Activated B cell treated with CpG ODN at 0.5 μM for 24 hours (primary cell): ENCODE measurements at regions not wholly inside any gene's neighbourhood (a gene's known extent, or its start where the extent isn't known, plus 50 kb on each side); places are given as distances from the start of the nearest gene placed in this dataset.
"Not testable (repeated sequence)": the region's sequence is repeated elsewhere in the genome, so short reads cannot be mapped to it uniquely, and the experiment has no call there.

Experiments
- ATAC-seq: fragments of 200-7000 bp; cut with Tn5 transposase; one replicate; pipeline ENCODE4 v1.10.0; 2021; ENCODE audit warnings: low read depth, mild to moderate bottlenecking, moderate library complexity
- CTCF ChIA-PET: fragments of 350-600 bp; sonication (Branson Sonifier 250); formaldehyde crosslinking; loops from one replicate; lab custom pipeline; 2021; ENCODE audit warnings: antibody characterized with exemption; lab: Charles Lee
- POLR2A ChIA-PET: fragments of 350-600 bp; sonication (Branson Sonifier 250); formaldehyde crosslinking; loops from one replicate; lab custom pipeline; 2021; ENCODE audit warnings: antibody characterized with exemption; lab: Charles Lee
- DNase-seq: peaks from one replicate; pipeline ENCODE4 v3.0.0; 2022
- H3K27ac Mint-ChIP-seq: one replicate; pipeline ENCODE4 v1.8.0; 2020; ENCODE audit warnings: mixed read lengths
- H3K27me3 Mint-ChIP-seq: one replicate; pipeline ENCODE4 v1.8.0; 2021; ENCODE audit warnings: mixed read lengths
- H3K36me3 Mint-ChIP-seq: one replicate; pipeline ENCODE4 v1.8.0; 2021; ENCODE audit warnings: low read depth, mixed read lengths
- H3K4me1 Mint-ChIP-seq: one replicate; pipeline ENCODE4 v1.8.0; 2021; ENCODE audit warnings: mixed read lengths
- H3K4me3 Mint-ChIP-seq: one replicate; pipeline ENCODE4 v1.8.0; 2020; ENCODE audit warnings: mild to moderate bottlenecking, mixed read lengths
- H3K9me3 Mint-ChIP-seq: one replicate; pipeline ENCODE4 v1.8.0; 2020; ENCODE audit warnings: mixed read lengths
- CTCF ChIP-seq: fragments of 200-600 bp; IDR thresholded peaks from one replicate; pipeline ENCODE4 v1.8.0; 2022; ENCODE audit warnings: antibody characterized with exemption, mild to moderate bottlenecking
- intact Hi-C: fragments of 100-400 bp; cut with micrococcal nuclease; formaldehyde crosslinking; loops from one replicate; pipeline ENCODE4 v1.15.1; 2024

DNA sequence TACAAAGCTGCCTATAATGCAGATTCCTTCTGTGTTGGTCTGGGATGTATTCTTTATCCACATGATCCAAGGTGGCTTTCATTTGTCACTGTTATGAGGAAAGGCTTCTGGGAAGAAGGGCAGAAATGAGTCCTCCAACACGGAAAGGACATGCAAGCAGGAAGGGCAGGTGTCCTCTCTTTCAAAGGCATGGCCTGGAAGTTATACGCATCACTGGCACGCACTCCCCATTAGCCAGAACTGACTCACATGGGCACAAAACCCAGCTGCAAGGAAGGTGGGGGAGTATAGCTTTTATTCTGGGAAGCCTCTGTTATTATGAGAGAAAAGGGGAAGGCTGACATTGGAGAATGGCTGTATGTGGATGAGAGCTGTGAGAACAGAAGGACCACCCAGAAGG is 141.3 kb upstream of the ZNF618 start:
- Mint-ChIP-seq H3K36me3 (no peaks in the 10 kb centered on the region), H3K4me3 (no peak overlapping the region), H3K27me3 (peaks cover 23% of the 10 kb centered on the region), H3K9me3 (peaks cover 11% of the 10 kb centered on the region), H3K27ac (no peak overlapping the region), H3K4me1 (no peaks in the 10 kb centered on the region)
- ChIA-PET POLR2A (no interaction called here), CTCF (no interaction called here)
- DNase-seq = no peak
- TF ChIP-seq CTCF = no peak
- no peak for ATAC-seq
- intact Hi-C loops = no loop called here

DNA sequence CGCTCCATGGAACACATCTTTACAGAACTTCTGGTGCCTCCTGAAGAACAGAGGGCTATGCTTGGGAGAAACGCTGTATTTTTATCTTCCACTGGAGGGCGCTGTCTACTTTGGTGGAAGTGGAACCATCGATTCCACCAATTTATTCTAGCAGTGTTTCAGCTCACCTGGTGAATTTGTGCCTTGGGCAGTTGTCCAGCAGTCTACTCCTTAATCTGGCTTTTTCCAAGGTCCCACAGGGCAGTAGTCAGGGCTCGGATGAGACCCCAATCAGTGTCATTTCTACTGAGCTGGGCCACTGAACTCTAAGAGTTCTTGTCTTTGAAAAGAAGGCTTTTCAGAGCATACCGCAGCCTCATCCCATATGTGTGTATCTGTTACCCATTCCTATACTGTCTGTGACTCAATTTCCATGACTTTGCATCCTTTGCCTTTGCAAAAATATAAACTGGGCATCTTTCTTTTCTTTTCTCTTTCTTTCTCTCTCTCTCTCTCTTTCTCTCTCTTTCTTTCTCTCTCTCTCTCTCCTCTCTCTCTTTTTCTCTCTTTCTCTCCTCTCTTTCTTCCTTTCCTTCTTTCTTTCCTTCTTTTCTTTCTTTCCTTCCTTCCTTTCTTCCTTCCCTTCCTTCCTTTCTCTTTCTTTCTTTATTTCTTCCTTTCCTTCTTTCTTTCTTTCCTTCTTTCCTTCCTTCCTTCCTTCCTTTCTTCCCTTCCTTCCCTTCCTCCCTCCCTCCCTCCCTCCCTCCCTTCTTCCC is 138.4 kb upstream of the ZNF618 start:
- H3K4me3 Mint-ChIP-seq = no peak overlapping the region
- peaks cover 5% of the 10 kb centered on the region for H3K9me3 Mint-ChIP-seq
- no peaks in the 10 kb centered on the region for H3K36me3 Mint-ChIP-seq
- no peak for TF ChIP-seq CTCF
- ATAC-seq (no peak), DNase-seq (no peak)
- no peak overlapping the region for H3K27ac Mint-ChIP-seq
- H3K27me3 Mint-ChIP-seq = peaks cover 23% of the 10 kb centered on the region
- H3K4me1 Mint-ChIP-seq = no peaks in the 10 kb centered on the region
- intact Hi-C loops = no loop called here
- CTCF ChIA-PET = interaction anchor here (0.8 kb wide), 1 partner anchor 41 kb away, joined by 3 read pairs; no protein-coding TSS in a partner anchor
- POLR2A ChIA-PET = no interaction called here

DNA sequence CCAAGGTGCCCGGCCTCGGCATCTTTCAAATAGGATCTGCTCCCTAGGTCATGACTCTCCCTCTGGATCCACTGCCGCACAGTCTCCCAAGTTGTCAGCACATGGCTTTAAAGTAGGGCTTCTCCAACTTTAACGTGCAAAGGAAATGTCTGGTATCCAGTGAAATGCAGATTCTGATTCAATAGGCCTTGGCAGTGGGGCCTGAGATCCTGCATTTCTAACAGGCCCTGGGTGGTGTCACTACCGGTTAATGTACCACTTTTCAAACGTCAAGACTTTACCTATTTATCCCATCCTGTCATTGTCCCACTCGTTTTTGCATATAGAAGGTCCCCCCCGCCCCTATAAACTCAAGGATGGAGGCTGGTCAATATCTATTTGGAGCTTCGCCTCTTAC is 137.6 kb upstream of the ZNF618 start:
- ChIA-PET POLR2A (no interaction called here), CTCF (no interaction called here)
- Mint-ChIP-seq H3K36me3 (no peaks in the 10 kb centered on the region), H3K27me3 (peaks cover 17% of the 10 kb centered on the region), H3K9me3 (peaks cover 5% of the 10 kb centered on the region), H3K4me3 (no peak overlapping the region), H3K4me1 (no peaks in the 10 kb centered on the region), H3K27ac (no peak overlapping the region)
- ATAC-seq (no peak), DNase-seq (no peak)
- intact Hi-C loops = no loop called here
- no peak for TF ChIP-seq CTCF

- ChIA-PET POLR2A (no interaction called here), CTCF (no interaction called here)
- DNase-seq (no peak), ATAC-seq (peak; percentile 69)
- Mint-ChIP-seq H3K36me3 (no peaks in the 10 kb centered on the region), H3K4me1 (no peaks in the 10 kb centered on the region), H3K27ac (no peak overlapping the region), H3K4me3 (no peak overlapping the region), H3K27me3 (peaks cover 13% of the 10 kb centered on the region), H3K9me3 (peaks cover 5% of the 10 kb centered on the region)
- intact Hi-C loops = no loop called here
- TF ChIP-seq CTCF = no peak
Measured at GRCh38 chr9:113738893-113739604, 137.1 kb upstream of the ZNF618 start.

DNA sequence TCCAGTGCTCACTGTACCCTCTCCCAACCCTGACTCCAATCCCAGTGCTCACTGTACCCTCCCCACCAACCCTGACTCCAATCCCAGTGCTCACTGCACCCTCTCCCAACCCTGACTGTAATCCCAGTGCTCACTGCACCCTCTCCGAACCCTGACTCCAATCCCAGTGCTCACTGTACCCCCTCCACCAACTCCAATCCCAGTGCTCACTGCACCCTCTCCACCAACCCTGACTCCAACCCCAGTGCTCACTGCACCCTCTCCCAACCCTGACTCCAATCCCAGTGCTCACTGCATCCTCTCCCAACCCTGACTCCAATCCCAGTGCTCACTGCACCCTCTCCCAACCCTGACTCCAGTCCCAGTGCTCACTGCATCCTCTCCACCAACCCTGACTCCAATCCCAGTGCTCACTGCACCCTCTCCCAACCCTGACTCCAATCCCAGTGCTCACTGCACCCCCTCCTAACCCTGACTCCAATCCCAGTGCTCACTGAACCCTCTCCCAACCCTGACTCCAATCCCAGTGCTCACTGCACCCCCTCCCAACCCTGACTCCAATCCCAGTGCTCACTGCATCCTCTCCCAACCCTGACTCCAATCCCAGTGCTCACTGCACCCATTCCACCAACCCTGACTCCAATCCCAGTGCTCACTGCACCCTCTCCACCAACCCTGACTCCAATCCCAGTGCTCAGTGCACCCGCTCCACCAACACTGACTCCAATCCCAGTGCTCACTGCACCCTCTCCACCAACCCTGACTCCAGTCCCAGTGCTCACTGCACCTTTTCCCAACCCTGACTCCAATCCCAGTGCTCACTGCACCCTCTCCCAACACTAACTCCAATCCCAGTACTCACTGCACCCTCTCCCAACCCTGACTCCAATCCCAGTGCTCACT is 136.3 kb upstream of the ZNF618 start:
- intact Hi-C loops, DNase-seq, H3K4me1 Mint-ChIP-seq, ATAC-seq, POLR2A ChIA-PET, H3K36me3 Mint-ChIP-seq, CTCF ChIA-PET, H3K4me3 Mint-ChIP-seq, H3K9me3 Mint-ChIP-seq, H3K27ac Mint-ChIP-seq: not testable (repeated sequence)
- H3K27me3 Mint-ChIP-seq = peaks cover 11% of the 10 kb centered on the region

DNA sequence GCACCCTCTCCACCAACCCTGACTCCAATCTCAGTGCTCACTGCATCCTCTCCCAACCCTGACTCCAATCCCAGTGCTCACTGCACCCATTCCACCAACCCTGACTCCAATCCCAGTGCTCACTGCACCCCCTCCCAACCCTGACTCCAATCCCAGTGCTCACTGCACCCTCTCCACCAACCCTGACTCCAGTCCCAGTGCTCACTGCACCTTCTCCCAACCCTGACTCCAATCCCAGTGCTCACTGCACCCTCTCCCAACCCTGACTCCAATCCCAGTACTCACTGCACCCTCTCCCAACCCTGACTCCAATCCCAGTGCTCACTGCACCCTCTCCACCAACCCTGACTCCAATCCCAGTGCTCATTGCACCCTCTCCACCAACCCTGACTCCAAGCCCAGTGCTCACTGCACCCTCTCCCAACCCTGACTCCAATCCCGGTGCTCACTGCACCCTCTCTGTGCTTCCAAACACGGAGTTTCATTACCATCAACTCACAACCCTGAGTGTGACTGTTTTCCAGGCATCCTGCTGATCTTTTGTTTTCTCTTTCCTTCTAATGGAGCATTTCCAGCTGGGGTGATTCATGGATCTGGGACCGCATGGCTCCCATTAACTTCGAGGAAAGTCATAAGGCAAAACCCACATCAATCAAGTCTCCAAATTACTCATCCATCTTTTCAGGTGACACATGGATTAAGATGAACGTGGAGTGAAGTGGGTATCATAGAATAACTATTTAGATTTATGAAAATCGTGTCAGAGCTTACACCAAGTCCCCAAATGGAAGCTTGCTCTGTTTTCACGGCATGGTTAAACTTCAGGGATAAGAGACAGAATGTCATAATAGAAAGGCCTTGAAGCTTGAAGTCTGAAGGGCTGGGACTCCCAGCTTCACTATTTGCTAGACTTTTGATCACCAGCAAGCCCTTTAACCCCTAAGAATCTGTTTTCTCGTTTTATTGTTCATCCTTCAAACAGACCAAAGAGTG is 135.3 kb upstream of the ZNF618 start:
- H3K4me1 Mint-ChIP-seq, H3K4me3 Mint-ChIP-seq, H3K9me3 Mint-ChIP-seq, ATAC-seq, POLR2A ChIA-PET, H3K27ac Mint-ChIP-seq, H3K36me3 Mint-ChIP-seq, DNase-seq, intact Hi-C loops, CTCF ChIA-PET: not testable (repeated sequence)
- peaks cover 14% of the 10 kb centered on the region for H3K27me3 Mint-ChIP-seq
